Activated CD4-positive, alpha-beta T cell treated with anti-CD3 and anti-CD28 coated beads for 48 hours (primary cell): ENCODE measurements at regions not wholly inside any gene's neighbourhood (a gene's known extent, or its start where the extent isn't known, plus 50 kb on each side); places are given as distances from the start of the nearest gene placed in this dataset.

Source experiments
- DNase-seq: peaks from one replicate; pipeline ENCODE4 v3.0.0-alpha.2; 2020

DNA sequence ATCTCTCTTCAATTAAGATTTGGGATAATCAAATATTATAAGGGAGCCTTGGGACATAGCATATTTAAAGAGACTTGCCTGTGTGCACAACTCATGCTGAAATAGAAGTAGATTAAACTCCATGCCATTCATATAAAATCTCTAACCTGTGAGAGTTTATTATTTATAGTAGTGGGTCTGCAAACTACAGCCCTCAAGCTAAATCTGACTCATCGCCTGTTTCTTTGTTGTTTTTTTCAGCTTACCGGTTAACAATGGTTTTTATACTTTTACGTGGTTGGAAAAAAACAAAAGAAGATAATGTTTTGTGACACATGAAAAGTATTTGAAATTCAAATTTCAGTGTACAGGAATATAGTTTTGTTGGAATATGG lies 61.9 kb upstream of the GHR start:
- no peak for DNase-seq

DNA sequence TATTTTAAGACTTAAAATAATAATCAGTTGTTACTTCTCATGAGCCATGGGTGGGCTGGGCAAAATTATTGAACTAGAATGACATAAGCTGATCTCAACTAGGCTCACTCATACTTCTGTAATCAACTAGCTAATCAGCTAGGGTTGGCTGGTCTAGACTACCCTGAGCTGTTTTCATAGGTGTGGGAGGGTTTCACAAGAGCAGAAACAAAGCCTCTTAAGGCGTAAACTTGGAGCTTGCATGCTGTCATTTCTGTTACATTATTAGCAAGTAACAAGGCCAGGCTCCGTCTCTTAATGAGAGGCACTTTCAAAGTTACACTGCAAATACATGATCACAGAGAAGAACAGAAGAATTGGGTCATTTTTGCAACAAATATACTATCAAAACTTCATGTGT lies 57.2 kb upstream of the GHR start:
- DNase-seq: no peak
